OCI-LY3 (cell line): ENCODE measurements at regions not wholly inside any gene's neighbourhood (a gene's known extent, or its start where the extent isn't known, plus 50 kb on each side); places are given as distances from the start of the nearest gene placed in this dataset.

Experiments
- CTCF ChIP-seq: fragments of 200-600, 300-600 bp; sonication (generic); IDR thresholded peaks from 2 replicates; pipeline ENCODE4 v1.5.1; 2014; ENCODE audit warnings: antibody characterized with exemption, low read length, low read depth
- EZH2phosphoT487 ChIP-seq: fragments of 200-600 bp; shearing (Covaris generic); IDR thresholded peaks from 2 replicates; pipeline ENCODE4 v1.6.1; 2018; ENCODE audit warnings: antibody characterized with exemption, mixed run types, low read depth

GRCh38 chr4:137819964-137820383 lies 287.7 kb upstream of the PCDH18 start:
- TF ChIP-seq CTCF: peak; percentile 97
- no peak for TF ChIP-seq EZH2phosphoT487
